ENCODE measurements at regions not wholly inside any gene's neighbourhood (a gene's known extent, or its start where the extent isn't known, plus 50 kb on each side); places are given as distances from the start of the nearest gene placed in this dataset.

DNA sequence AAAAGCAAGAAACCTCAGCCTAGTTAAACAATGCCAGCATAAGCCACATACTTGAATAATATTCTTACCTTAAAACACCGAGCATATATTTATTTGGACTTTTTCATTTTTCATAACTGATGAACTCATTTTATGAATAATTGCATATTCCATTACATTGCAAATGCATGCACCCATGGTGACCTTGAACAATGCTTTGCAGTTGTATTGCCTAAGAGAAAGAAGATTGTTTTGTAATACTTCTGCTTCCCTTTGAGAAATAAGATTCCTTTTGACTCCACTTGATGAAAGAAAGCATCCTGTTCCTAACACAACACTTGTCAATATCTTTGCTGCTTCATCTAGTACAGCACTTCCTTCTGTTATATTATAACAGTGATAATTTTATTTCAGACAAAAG lies 1182.2 kb downstream of the FLRT2 start:
- TF ChIP-seq, protein P1, sequence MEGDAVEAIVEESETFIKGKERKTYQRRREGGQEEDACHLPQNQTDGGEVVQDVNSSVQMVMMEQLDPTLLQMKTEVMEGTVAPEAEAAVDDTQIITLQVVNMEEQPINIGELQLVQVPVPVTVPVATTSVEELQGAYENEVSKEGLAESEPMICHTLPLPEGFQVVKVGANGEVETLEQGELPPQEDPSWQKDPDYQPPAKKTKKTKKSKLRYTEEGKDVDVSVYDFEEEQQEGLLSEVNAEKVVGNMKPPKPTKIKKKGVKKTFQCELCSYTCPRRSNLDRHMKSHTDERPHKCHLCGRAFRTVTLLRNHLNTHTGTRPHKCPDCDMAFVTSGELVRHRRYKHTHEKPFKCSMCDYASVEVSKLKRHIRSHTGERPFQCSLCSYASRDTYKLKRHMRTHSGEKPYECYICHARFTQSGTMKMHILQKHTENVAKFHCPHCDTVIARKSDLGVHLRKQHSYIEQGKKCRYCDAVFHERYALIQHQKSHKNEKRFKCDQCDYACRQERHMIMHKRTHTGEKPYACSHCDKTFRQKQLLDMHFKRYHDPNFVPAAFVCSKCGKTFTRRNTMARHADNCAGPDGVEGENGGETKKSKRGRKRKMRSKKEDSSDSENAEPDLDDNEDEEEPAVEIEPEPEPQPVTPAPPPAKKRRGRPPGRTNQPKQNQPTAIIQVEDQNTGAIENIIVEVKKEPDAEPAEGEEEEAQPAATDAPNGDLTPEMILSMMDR (IDR thresholded peaks at IDR 0.05) = no peak
- no peak for TF ChIP-seq POLR2A (IDR thresholded peaks at IDR 0.05)

All from thyroid gland (tissue), 4 donors.